ENCODE measurements at regions not wholly inside any gene's neighbourhood (a gene's known extent, or its start where the extent isn't known, plus 50 kb on each side); places are given as distances from the start of the nearest gene placed in this dataset.

DNA sequence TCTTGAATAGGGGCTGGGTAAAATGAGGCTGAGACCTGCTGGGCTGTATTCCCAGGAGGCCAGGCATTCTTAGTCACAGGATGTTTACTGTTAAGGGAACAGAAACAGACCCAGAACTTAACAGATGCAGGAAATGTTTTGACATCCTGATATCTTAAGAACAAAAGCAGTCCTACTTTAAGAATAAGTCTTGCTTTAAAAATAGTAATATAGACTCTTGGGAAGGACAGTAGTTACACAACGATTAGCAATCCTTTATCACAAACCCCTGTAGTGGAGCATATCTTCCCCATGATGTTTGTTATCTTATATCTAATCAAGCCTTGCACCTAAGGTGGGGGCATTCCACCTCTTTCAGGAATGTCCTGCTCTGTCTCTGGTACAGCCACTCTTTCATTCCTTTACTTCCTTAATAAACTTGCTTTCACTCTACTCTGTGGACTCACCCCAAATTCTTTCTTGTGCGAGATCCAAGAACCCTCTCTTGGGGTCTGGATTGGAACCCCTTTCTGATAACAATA, 493.7 kb upstream of the SULF2 start:
- no peak for TF ChIP-seq POLR2A (IDR thresholded peaks at IDR 0.05; ENCODE audit: low read depth, low read length)
- TF ChIP-seq POLR2AphosphoS5 (IDR thresholded peaks at IDR 0.05; ENCODE audit: low read depth, low read length): no peak
- no peak for TF ChIP-seq PAX5 (IDR thresholded peaks at IDR 0.05; ENCODE audit: insufficient read depth, low read length, severe bottlenecking)
- TF ChIP-seq TAF1 (IDR thresholded peaks at IDR 0.05; ENCODE audit: low read depth, low read length): no peak
- TF ChIP-seq SPI1 (IDR thresholded peaks at IDR 0.05; ENCODE audit: low read depth, low read length): no peak
